Endothelial cell of umbilical vein (primary cell): ENCODE measurements at regions not wholly inside any gene's neighbourhood (a gene's known extent, or its start where the extent isn't known, plus 50 kb on each side); places are given as distances from the start of the nearest gene placed in this dataset.

Experiments used
- BruUV-seq: library from RNA; stranded (reverse); fragments of 400-500 nt; replicated peaks from 2 replicates; lab custom pipeline; 2021; lab: Mats Ljungman, UMichigan
- CTCF ChIA-PET: fragments of 300-600, 350-600 bp; sonication (Branson Sonifier 250); formaldehyde crosslinking; loops from one replicate; lab custom pipeline; 2021; ENCODE audit warnings: antibody characterized with exemption, inconsistent platforms; lab: Charles Lee
- POLR2A ChIA-PET: fragments of 300-600, 350-600 bp; sonication (Branson Sonifier 250); formaldehyde crosslinking; loops from one replicate; lab custom pipeline; 2021; ENCODE audit warnings: antibody characterized with exemption, inconsistent platforms; lab: Charles Lee
- DNase-seq: peaks from one replicate; pipeline ENCODE4 v3.0.0-alpha.2; 2011; ENCODE audit warnings: low read depth, low spot score
- FAIRE-seq: peaks from 2 replicates; lab custom pipeline; 2011; peaks lifted over from hg19 to GRCh38; lab: Jason Lieb, UNC
- H2AFZ ChIP-seq: 2 replicates; pipeline ENCODE4 v1.6.0; 2012; ENCODE audit warnings: low read depth, low read length, control low read depth, inconsistent platforms
- H3K27ac ChIP-seq: 2 replicates; pipeline ENCODE4 v1.5.1; 2011; ENCODE audit warnings: low read depth, mild to moderate bottlenecking, control low read depth, low read length, moderate library complexity; ENCODE audit not compliant: insufficient read depth
- H3K27me3 ChIP-seq, 2 experiments: 2 replicates each; pipeline versions ENCODE4 v1.6.0 to v1.6.1; 2011; ENCODE audit warnings: low read length in 2 of 2, mixed read lengths in 1 of 2; ENCODE audit not compliant: control insufficient read depth in 2 of 2, insufficient read depth in 2 of 2
- H3K36me3 ChIP-seq, 2 experiments: 2 replicates in 1 of 2; 3 replicates in 1 of 2; pipeline ENCODE4 v1.5.1; 2011; ENCODE audit warnings: low read length in 2 of 2, mild to moderate bottlenecking in 1 of 2, moderate library complexity in 1 of 2; ENCODE audit not compliant: control insufficient read depth in 2 of 2, insufficient read depth in 2 of 2; ENCODE audit errors: extremely low read depth in 1 of 2
- H3K4me1 ChIP-seq: 3 replicates; pipeline ENCODE4 v1.5.1; 2011; ENCODE audit warnings: mild to moderate bottlenecking, low read length; ENCODE audit not compliant: control insufficient read depth, insufficient read depth; ENCODE audit errors: extremely low read depth
- H3K4me2 ChIP-seq: 2 replicates; pipeline ENCODE4 v1.6.1; 2011; ENCODE audit warnings: low read length, control low read depth, mixed read lengths; ENCODE audit not compliant: insufficient read depth
- H3K4me3 ChIP-seq, 3 experiments: fragments of 200-600 bp in 1 of 3; sonication (generic), shearing (Covaris generic) in 1 of 3; replicated peaks in 1 of 3; 2 replicates each; pipeline ENCODE4 v1.5.1; 2011 to 2016; ENCODE audit warnings: control low read depth in 3 of 3, low read length in 3 of 3, mild to moderate bottlenecking in 2 of 3, inconsistent platforms in 1 of 3, low read depth in 1 of 3, moderate library complexity in 1 of 3; ENCODE audit not compliant: insufficient read depth in 1 of 3
- H3K79me2 ChIP-seq: 2 replicates; pipeline ENCODE4 v1.6.0; 2012; ENCODE audit warnings: low read length, inconsistent platforms; ENCODE audit not compliant: control insufficient read depth, insufficient read depth
- H3K9ac ChIP-seq: replicated peaks from 2 replicates; pipeline ENCODE3; 2011; ENCODE audit warnings: low read length, control low read depth; ENCODE audit not compliant: insufficient read depth; ENCODE audit errors: extremely low read depth
- H3K9me1 ChIP-seq: replicated peaks from 3 replicates; pipeline ENCODE4 v1.6.0; 2011; ENCODE audit warnings: mild to moderate bottlenecking, low read length; ENCODE audit not compliant: control insufficient read depth, insufficient read depth; ENCODE audit errors: extremely low read depth
- H3K9me3 ChIP-seq: replicated peaks from 2 replicates; pipeline ENCODE4 v1.5.1; 2012; ENCODE audit warnings: low read length, inconsistent platforms; ENCODE audit not compliant: control insufficient read depth, insufficient read depth
- H4K20me1 ChIP-seq: replicated peaks from 2 replicates; pipeline ENCODE3; 2011; ENCODE audit warnings: mild to moderate bottlenecking, low read length; ENCODE audit not compliant: control insufficient read depth, insufficient read depth; ENCODE audit errors: extremely low read depth
- CTCF ChIP-seq, 2 donors: IDR thresholded peaks; 1 replicate in 1 of 2; 2 replicates in 1 of 2; pipeline ENCODE4 v1.5.1; 2011; ENCODE audit warnings: low read length in 2 of 2, mild to moderate bottlenecking in 2 of 2, moderate library complexity in 2 of 2, control low read depth in 1 of 2, inconsistent platforms in 1 of 2, low read depth in 1 of 2; ENCODE audit not compliant: insufficient read depth in 1 of 2; ENCODE audit errors: extremely low read depth in 1 of 2
- EZH2 ChIP-seq: IDR thresholded peaks from 2 replicates; pipeline ENCODE4 v1.6.1; 2012; ENCODE audit warnings: borderline replicate concordance, low read depth, mild to moderate bottlenecking, moderate library complexity, low read length, inconsistent platforms; ENCODE audit not compliant: severe bottlenecking
- FOS ChIP-seq: IDR thresholded peaks from 2 replicates; pipeline ENCODE4 v1.6.1; 2011; ENCODE audit warnings: mild to moderate bottlenecking, low read length, moderate library complexity, borderline replicate concordance; ENCODE audit not compliant: insufficient read depth
- GATA2 ChIP-seq: IDR thresholded peaks from 2 replicates; pipeline ENCODE4 v1.7.0; 2011; ENCODE audit warnings: low read depth, mild to moderate bottlenecking, moderate library complexity, mixed read lengths, low read length; ENCODE audit not compliant: insufficient read length, insufficient read depth
- JUN ChIP-seq: IDR thresholded peaks from 2 replicates; pipeline ENCODE4 v1.6.1; 2011; ENCODE audit warnings: borderline replicate concordance, low read depth; ENCODE audit not compliant: insufficient read length, insufficient read depth
- MAX ChIP-seq: IDR thresholded peaks from 2 replicates; pipeline ENCODE4 v1.6.1; 2011; ENCODE audit not compliant: insufficient read depth, insufficient read length
- MYC ChIP-seq: IDR thresholded peaks from one replicate; pipeline ENCODE4 v1.6.1; 2011; ENCODE audit warnings: mild to moderate bottlenecking, low read depth, low read length
- POLR2A ChIP-seq: IDR thresholded peaks from 2 replicates; pipeline ENCODE4 v1.6.1; 2012; ENCODE audit warnings: low read depth, mild to moderate bottlenecking, control low read depth, low read length
- POLR2AphosphoS5 ChIP-seq: IDR thresholded peaks from 2 replicates; pipeline ENCODE4 v1.6.1; 2012; ENCODE audit warnings: low read depth, mild to moderate bottlenecking, control low read depth, low read length, moderate library complexity; ENCODE audit not compliant: insufficient read depth
- dilution Hi-C: fragments of 300-500 bp; cut with MboI; formaldehyde crosslinking; loops from one replicate; pipeline ENCODE4 v1.15.0; 2019; ENCODE audit warnings: low sequenced_read_pairs; ENCODE audit not compliant: extremely low pct_ligation_motif_present
- intact Hi-C: fragments of 100-400 bp; cut with micrococcal nuclease; formaldehyde crosslinking; loops from one replicate; pipeline ENCODE4 v1.10.0; 2022

GRCh38 chr3:139132976-139133375, 88.3 kb upstream of the PRR23C start:
- no TSS peak for BruUV-seq
- no peak for TF ChIP-seq CTCF (IDR thresholded peaks at IDR 0.05; ENCODE audit: extremely low read depth in 1 of 2, insufficient read depth in 1 of 2, low read depth in 1 of 2, low read length in 2 of 2)
- TF ChIP-seq EZH2, result no peak
- no peak for TF ChIP-seq GATA2
- no peak for TF ChIP-seq POLR2A
- TF ChIP-seq MYC, result no peak
- no peak for TF ChIP-seq POLR2AphosphoS5
- TF ChIP-seq FOS, result no peak
- TF ChIP-seq MAX, result no peak
- TF ChIP-seq JUN, result no peak
- ChIA-PET POLR2A (no interaction called here), CTCF (interaction anchor here (2.5 kb wide), 1 partner anchor 21 kb away, joined by 9 read pairs; no protein-coding TSS in a partner anchor)
- Histone ChIP-seq H3K36me3 (no peaks in the 10 kb centered on the region), H3K27me3 (no peaks in the 10 kb centered on the region), H3K4me2 (no peak overlapping the region), H3K9me3 (no peaks in the 10 kb centered on the region), H3K4me1 (no peaks in the 10 kb centered on the region), H3K9ac (no peak overlapping the region), H2AFZ (no peak overlapping the region), H3K27ac (no peak overlapping the region), H3K4me3 (no peak overlapping the region), H3K79me2 (no peaks in the 10 kb centered on the region), H4K20me1 (no peaks in the 10 kb centered on the region), H3K9me1 (no peaks in the 10 kb centered on the region)
- dilution Hi-C loops (no loop called here), intact Hi-C loops (no loop called here)
- DNase-seq, result no peak
- FAIRE-seq, result no peak
